Astrocyte (in vitro differentiated cells and primary cell): ENCODE measurements at regions not wholly inside any gene's neighbourhood (a gene's known extent, or its start where the extent isn't known, plus 50 kb on each side); places are given as distances from the start of the nearest gene placed in this dataset.

Experiments
- DNase-seq: peaks from one replicate; pipeline ENCODE4 v3.0.0-alpha.2; 2010; ENCODE audit warnings: low read depth
- FAIRE-seq: peaks from 2 replicates; lab custom pipeline; 2011; peaks lifted over from hg19 to GRCh38; lab: Jason Lieb, UNC
- H2AFZ ChIP-seq: 2 replicates; pipeline ENCODE4 v1.6.0; 2012; ENCODE audit warnings: low read depth, low read length, inconsistent platforms
- H3K27ac ChIP-seq: 2 replicates; pipeline ENCODE4 v1.5.1; 2011; ENCODE audit warnings: low read depth, low read length, inconsistent platforms
- H3K27me3 ChIP-seq: 2 replicates; pipeline ENCODE4 v1.6.0; 2011; ENCODE audit warnings: low read length, inconsistent platforms; ENCODE audit not compliant: insufficient read depth
- H3K36me3 ChIP-seq: 2 replicates; pipeline ENCODE4 v1.5.1; 2011; ENCODE audit warnings: low read length, inconsistent platforms; ENCODE audit not compliant: insufficient read depth
- H3K4me1 ChIP-seq: 2 replicates; pipeline ENCODE4 v1.5.1; 2011; ENCODE audit warnings: low read length, inconsistent platforms; ENCODE audit not compliant: insufficient read depth
- H3K4me2 ChIP-seq: 2 replicates; pipeline ENCODE4 v1.6.0; 2012; ENCODE audit warnings: low read length, inconsistent platforms
- H3K4me3 ChIP-seq: 2 replicates; pipeline ENCODE4 v1.5.1; 2011; ENCODE audit warnings: low read depth, mild to moderate bottlenecking, low read length, inconsistent platforms; ENCODE audit not compliant: insufficient read depth
- H3K79me2 ChIP-seq: 2 replicates; pipeline ENCODE4 v1.6.0; 2012; ENCODE audit warnings: mild to moderate bottlenecking, low read length, inconsistent platforms; ENCODE audit not compliant: insufficient read depth
- H3K9ac ChIP-seq: 2 replicates; pipeline ENCODE4 v1.6.0; 2012; ENCODE audit warnings: mild to moderate bottlenecking, low read length, inconsistent platforms
- H3K9me3 ChIP-seq: 2 replicates; pipeline ENCODE4 v1.5.1; 2012; ENCODE audit warnings: low read depth, mild to moderate bottlenecking, low read length, inconsistent platforms; ENCODE audit not compliant: insufficient read depth
- H4K20me1 ChIP-seq: 2 replicates; pipeline ENCODE4 v1.6.0; 2012; ENCODE audit warnings: low read length, inconsistent platforms; ENCODE audit not compliant: insufficient read depth
- H3K27ac Mint-ChIP-seq: one replicate; pipeline ENCODE4 v1.8.0; 2021; ENCODE audit warnings: mild to moderate bottlenecking, mixed read lengths; ENCODE audit not compliant: unreplicated experiment
- H3K27me3 Mint-ChIP-seq: one replicate; pipeline ENCODE4 v1.8.0; 2021; ENCODE audit warnings: low read depth, mixed read lengths; ENCODE audit not compliant: unreplicated experiment
- H3K36me3 Mint-ChIP-seq: one replicate; pipeline ENCODE4 v1.8.0; 2021; ENCODE audit warnings: low read depth, mixed read lengths; ENCODE audit not compliant: unreplicated experiment
- H3K4me1 Mint-ChIP-seq: one replicate; pipeline ENCODE4 v1.8.0; 2021; ENCODE audit warnings: low read depth, mixed read lengths; ENCODE audit not compliant: unreplicated experiment
- H3K4me3 Mint-ChIP-seq: one replicate; pipeline ENCODE4 v1.8.0; 2021; ENCODE audit warnings: mild to moderate bottlenecking, moderate library complexity, mixed read lengths; ENCODE audit not compliant: unreplicated experiment
- H3K9me3 Mint-ChIP-seq: one replicate; pipeline ENCODE4 v1.8.0; 2021; ENCODE audit warnings: mild to moderate bottlenecking, mixed read lengths; ENCODE audit not compliant: unreplicated experiment
- EZH2 ChIP-seq: IDR thresholded peaks from 2 replicates; pipeline ENCODE4 v1.6.1; 2012; ENCODE audit warnings: mild to moderate bottlenecking, low read length, inconsistent platforms; ENCODE audit not compliant: insufficient read depth
- TF ChIP-seq, protein P1 (sequence below): IDR thresholded peaks from 2 replicates; pipeline ENCODE4 v1.5.1; 2011; ENCODE audit warnings: low read depth, mild to moderate bottlenecking, inconsistent platforms, low read length, moderate library complexity; ENCODE audit not compliant: insufficient read depth

DNA sequence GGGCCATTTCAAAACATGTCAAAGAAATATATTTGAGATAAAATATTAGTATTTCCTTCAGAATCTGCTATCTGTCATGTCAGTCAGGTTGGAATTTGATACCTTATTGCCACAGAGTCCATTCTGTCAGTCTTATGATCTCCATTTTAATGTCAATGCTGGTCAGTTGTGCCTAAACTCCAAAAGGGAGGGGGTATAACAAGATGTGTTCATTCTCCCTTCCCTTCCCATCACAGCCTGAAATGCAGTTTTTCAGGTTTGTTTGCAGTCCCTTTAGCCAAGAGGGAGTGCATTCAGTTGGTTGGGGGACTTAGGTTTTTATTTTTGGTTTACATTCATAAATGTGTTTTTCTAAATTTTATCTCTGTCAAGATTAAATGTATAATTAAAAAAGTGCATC lies 59.8 kb upstream of the INHBA start:
- no peaks in the 10 kb centered on the region for H3K27me3 ChIP-seq
- Mint-ChIP-seq H3K4me1 (peaks cover 8% of the 10 kb centered on the region), H3K9me3 (peaks cover 2% of the 10 kb centered on the region), H3K27ac (no peak overlapping the region), H3K36me3 (no peaks in the 10 kb centered on the region), H3K27me3 (no peaks in the 10 kb centered on the region), H3K4me3 (no peak overlapping the region)
- H3K9me3 ChIP-seq = no peaks in the 10 kb centered on the region
- no peak for TF ChIP-seq EZH2
- TF ChIP-seq, protein P1, sequence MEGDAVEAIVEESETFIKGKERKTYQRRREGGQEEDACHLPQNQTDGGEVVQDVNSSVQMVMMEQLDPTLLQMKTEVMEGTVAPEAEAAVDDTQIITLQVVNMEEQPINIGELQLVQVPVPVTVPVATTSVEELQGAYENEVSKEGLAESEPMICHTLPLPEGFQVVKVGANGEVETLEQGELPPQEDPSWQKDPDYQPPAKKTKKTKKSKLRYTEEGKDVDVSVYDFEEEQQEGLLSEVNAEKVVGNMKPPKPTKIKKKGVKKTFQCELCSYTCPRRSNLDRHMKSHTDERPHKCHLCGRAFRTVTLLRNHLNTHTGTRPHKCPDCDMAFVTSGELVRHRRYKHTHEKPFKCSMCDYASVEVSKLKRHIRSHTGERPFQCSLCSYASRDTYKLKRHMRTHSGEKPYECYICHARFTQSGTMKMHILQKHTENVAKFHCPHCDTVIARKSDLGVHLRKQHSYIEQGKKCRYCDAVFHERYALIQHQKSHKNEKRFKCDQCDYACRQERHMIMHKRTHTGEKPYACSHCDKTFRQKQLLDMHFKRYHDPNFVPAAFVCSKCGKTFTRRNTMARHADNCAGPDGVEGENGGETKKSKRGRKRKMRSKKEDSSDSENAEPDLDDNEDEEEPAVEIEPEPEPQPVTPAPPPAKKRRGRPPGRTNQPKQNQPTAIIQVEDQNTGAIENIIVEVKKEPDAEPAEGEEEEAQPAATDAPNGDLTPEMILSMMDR = no peak
- no peak for DNase-seq
- no peak overlapping the region for H3K4me2 ChIP-seq
- no peaks in the 10 kb centered on the region for H3K4me1 ChIP-seq
- no peaks in the 10 kb centered on the region for H4K20me1 ChIP-seq
- H3K4me3 ChIP-seq = no peak overlapping the region
- no peaks in the 10 kb centered on the region for H3K79me2 ChIP-seq
- no peak overlapping the region for H2AFZ ChIP-seq
- no peak for FAIRE-seq
- H3K9ac ChIP-seq = no peak overlapping the region
- H3K27ac ChIP-seq = no peak overlapping the region
- no peaks in the 10 kb centered on the region for H3K36me3 ChIP-seq

DNA sequence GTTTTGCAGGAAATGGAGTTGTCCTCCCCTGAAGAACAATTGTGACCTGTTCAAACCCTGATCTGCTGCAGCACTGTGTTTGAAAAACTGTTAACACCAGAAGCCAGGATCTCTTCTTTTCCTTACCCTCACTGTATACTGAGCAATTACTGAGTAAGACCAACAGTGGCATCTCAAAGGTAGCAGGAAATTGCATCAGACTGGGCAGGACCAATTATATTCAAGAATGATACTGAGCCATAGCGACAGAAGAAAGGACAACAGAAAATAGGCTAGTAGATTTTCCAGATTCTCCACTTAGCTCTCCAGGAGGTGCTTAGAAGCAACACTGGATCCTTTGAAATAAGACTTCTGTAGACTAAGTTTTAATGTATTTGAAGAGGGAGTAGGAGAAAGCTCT lies 57.4 kb upstream of the INHBA start:
- no peak overlapping the region for H3K9ac ChIP-seq
- H3K9me3 Mint-ChIP-seq = peaks cover 7% of the 10 kb centered on the region
- TF ChIP-seq EZH2 = no peak
- TF ChIP-seq, protein P1 = no peak
- H3K4me1 ChIP-seq = no peaks in the 10 kb centered on the region
- FAIRE-seq = no peak
- H3K36me3 Mint-ChIP-seq = peaks cover 1% of the 10 kb centered on the region
- no peaks in the 10 kb centered on the region for H3K36me3 ChIP-seq
- H3K4me2 ChIP-seq = no peak overlapping the region
- H3K27ac ChIP-seq = no peak overlapping the region
- H3K27me3 Mint-ChIP-seq = no peaks in the 10 kb centered on the region
- no peak overlapping the region for H3K4me3 ChIP-seq
- H3K4me1 Mint-ChIP-seq = peaks cover 8% of the 10 kb centered on the region
- DNase-seq = no peak
- peaks cover 3% of the 10 kb centered on the region for H3K9me3 ChIP-seq
- H3K4me3 Mint-ChIP-seq = no peak overlapping the region
- no peak overlapping the region for H3K27ac Mint-ChIP-seq
- H3K79me2 ChIP-seq = no peaks in the 10 kb centered on the region
- no peak overlapping the region for H2AFZ ChIP-seq
- no peaks in the 10 kb centered on the region for H3K27me3 ChIP-seq
- H4K20me1 ChIP-seq = no peaks in the 10 kb centered on the region

DNA sequence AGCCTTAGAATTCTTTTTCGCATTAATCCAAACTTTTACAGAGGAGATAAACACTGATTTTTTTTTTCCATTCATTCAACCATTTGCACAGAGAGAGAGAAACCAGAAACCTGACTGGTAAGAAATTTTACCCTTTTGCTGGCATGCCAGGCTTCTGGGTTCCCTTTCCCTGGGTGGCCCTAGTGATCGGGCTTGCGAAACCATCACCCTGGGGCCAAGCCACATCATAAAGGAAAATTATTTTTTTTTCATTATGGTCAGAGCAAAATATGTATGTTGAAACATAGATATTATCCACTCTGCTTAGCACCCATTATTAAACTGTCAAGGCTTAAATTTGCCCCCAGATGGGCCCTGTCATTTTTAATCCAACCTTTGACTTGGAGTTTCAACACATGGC lies 55.4 kb upstream of the INHBA start:
- no peaks in the 10 kb centered on the region for H3K79me2 ChIP-seq
- peaks cover 6% of the 10 kb centered on the region for H3K4me1 Mint-ChIP-seq
- no peak overlapping the region for H3K9ac ChIP-seq
- TF ChIP-seq, protein P1 = no peak
- TF ChIP-seq EZH2 = no peak
- no peaks in the 10 kb centered on the region for H3K27me3 Mint-ChIP-seq
- peaks cover 5% of the 10 kb centered on the region for H3K9me3 ChIP-seq
- H3K27me3 ChIP-seq = no peaks in the 10 kb centered on the region
- no peak overlapping the region for H3K27ac Mint-ChIP-seq
- no peak overlapping the region for H3K4me3 Mint-ChIP-seq
- H3K36me3 ChIP-seq = no peaks in the 10 kb centered on the region
- H3K9me3 Mint-ChIP-seq = peaks cover 8% of the 10 kb centered on the region
- FAIRE-seq (no peak), DNase-seq (no peak)
- no peak overlapping the region for H2AFZ ChIP-seq
- H3K4me1 ChIP-seq = no peaks in the 10 kb centered on the region
- H3K27ac ChIP-seq = no peak overlapping the region
- H4K20me1 ChIP-seq = no peaks in the 10 kb centered on the region
- peaks cover 1% of the 10 kb centered on the region for H3K36me3 Mint-ChIP-seq
- no peak overlapping the region for H3K4me3 ChIP-seq
- H3K4me2 ChIP-seq = no peak overlapping the region
